Gastroesophageal sphincter (tissue), 3 donors: ENCODE measurements at regions not wholly inside any gene's neighbourhood (a gene's known extent, or its start where the extent isn't known, plus 50 kb on each side); places are given as distances from the start of the nearest gene placed in this dataset.

Experiments used
- EP300 ChIP-seq: sonication (generic); formaldehyde crosslinking; IDR thresholded peaks from one replicate; pipeline ENCODE4 v1.6.1; 2017; ENCODE audit warnings: antibody characterized with exemption, mild to moderate bottlenecking
- POLR2A ChIP-seq, 2 donors: fragments of 450-650 bp; IDR thresholded peaks; one replicate each; pipeline ENCODE4 v1.6.1; 2017; ENCODE audit warnings: antibody characterized with exemption in 2 of 2, mild to moderate bottlenecking in 2 of 2, moderate library complexity in 1 of 2
- POLR2AphosphoS5 ChIP-seq: sonication (generic); formaldehyde crosslinking; IDR thresholded peaks from one replicate; pipeline ENCODE4 v1.6.1; 2017; ENCODE audit warnings: antibody characterized with exemption
- TF ChIP-seq, protein P1 (sequence below), 4 experiments: fragments of 200-600 bp in 2 of 4; fragments of 450-650 bp in 2 of 4; sonication (generic) in 1 of 4; IDR thresholded peaks; one replicate each; pipeline ENCODE4 v1.5.1; 2017 to 2019; ENCODE audit warnings: antibody characterized with exemption in 4 of 4, mild to moderate bottlenecking in 2 of 4, moderate library complexity in 2 of 4

DNA sequence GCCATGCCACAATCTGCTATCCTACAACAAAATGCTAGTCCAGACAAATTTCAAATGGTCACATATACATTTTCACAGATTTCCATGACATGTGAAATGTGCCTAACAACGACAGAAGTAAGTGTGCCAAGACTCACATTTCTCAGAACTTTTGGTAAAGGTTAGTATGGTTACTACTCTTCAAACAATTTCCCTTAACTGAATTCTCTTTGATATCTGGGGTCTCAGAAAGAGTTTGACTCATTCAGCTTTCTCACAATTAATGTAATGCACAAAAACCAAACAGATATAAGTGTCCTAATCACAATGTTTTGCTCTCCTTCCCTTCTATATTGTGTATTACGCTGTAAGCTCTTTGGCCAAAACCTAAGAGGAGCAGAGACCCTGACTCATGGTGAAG lies 122.4 kb upstream of the LEF1 start:
- TF ChIP-seq, protein P1, sequence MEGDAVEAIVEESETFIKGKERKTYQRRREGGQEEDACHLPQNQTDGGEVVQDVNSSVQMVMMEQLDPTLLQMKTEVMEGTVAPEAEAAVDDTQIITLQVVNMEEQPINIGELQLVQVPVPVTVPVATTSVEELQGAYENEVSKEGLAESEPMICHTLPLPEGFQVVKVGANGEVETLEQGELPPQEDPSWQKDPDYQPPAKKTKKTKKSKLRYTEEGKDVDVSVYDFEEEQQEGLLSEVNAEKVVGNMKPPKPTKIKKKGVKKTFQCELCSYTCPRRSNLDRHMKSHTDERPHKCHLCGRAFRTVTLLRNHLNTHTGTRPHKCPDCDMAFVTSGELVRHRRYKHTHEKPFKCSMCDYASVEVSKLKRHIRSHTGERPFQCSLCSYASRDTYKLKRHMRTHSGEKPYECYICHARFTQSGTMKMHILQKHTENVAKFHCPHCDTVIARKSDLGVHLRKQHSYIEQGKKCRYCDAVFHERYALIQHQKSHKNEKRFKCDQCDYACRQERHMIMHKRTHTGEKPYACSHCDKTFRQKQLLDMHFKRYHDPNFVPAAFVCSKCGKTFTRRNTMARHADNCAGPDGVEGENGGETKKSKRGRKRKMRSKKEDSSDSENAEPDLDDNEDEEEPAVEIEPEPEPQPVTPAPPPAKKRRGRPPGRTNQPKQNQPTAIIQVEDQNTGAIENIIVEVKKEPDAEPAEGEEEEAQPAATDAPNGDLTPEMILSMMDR (IDR thresholded peaks at IDR 0.05): no peak
- TF ChIP-seq EP300 (no peak), POLR2A (IDR thresholded peaks at IDR 0.05) (no peak), POLR2AphosphoS5 (no peak)
